CD4-positive, alpha-beta T cell treated with Interleukin-4 for 4 hours (primary cell): ENCODE measurements at regions not wholly inside any gene's neighbourhood (a gene's known extent, or its start where the extent isn't known, plus 50 kb on each side); places are given as distances from the start of the nearest gene placed in this dataset.

Source experiments
- DNase-seq: peaks from one replicate; pipeline ENCODE4 v3.0.0-alpha.2; 2020

DNA sequence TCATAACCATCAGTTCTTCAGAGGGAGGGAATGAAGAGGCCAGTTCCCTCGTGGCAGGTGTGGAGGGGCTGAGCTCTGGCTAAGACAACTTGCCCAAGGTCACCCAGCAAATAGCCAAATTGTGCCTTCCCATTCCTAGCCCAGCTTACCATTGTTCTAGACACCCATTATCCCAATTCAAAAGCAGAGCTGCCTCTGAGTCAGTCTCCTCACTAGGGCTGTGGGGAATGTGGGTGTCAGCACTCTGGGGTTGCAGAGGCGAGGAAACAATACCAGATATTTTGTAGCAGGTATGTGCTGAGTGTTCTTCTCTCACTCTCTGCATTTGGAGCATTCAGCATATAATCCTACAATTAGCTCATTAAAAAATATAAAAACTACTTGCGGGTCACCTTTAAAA lies 270.8 kb downstream of the PSAT1 start:
- no peak for DNase-seq

- no peak for DNase-seq
Observed at GRCh38 chr9:78568774-78569173, 271.8 kb downstream of the PSAT1 start.

DNA sequence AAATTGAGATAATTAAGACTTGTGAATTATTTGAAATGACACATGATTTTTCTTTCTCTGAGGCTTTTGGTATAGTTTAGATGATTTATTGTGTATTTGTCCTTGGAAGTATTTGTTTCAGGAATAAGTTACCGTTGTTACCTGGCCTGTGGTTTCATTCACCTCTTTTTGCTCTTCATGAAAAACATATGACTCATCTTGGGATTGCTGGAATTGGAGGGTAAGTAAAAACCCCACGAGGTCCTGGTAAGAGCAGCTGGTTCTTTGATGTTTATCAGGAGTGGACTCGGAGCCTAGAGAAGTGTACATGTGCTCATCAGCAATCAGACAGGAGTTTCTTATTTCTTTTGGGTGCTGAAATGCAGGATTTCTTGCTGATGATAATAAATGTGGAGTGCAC lies 275.3 kb downstream of the PSAT1 start:
- no peak for DNase-seq

GRCh38 chr9:78573205-78573604 lies 276.3 kb downstream of the PSAT1 start:
- no peak for DNase-seq

DNA sequence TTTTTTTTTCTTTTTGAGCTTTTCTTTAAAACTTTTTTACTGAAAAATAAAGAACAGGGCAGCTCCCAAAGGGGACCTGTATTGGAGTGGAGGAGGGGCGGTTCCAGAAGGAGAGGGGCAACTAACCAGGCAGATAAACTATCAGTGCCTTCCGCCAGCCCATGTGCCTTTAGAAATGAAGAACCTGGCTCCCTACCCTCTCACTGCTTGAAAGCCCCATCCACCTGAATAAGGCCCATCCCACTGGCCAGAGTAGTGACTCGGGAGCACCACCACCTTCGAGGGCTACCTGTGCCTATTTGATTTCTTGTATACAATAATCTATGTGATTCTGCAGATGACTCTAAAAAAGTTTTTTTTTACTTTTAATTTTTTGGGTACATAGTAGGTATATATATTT lies 276.7 kb downstream of the PSAT1 start:
- no peak for DNase-seq

DNA sequence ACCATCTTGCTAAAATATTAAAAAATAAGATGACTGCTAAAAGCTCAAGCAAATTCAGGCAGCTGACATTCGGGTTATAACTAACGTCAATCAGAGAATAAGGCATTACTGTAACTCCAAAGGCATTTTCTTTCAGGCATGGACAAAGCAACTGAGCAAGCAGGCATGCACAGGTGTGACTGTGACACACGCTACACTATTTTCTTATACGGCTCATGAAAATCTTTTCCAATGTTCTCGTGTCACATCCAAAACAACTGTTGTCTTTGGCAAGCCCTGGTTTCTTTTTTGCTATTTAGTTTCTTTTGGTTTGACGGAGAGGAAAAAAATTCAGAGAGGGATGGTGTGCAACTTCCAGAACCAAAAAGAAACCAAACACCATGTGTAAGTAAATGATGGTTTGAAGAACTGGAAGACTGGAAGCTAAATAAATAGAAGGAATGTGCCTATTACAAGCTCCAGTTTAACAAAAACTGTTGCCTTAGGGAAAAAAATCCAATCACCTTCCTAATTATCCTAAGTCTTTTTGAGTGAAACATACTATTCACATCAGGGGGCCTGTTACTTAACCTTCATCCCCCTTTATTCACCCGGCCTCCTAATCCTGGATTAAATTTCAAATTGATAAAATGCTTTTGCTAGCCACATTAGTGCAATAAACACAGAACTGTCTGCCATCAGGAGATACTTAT lies 277.6 kb downstream of the PSAT1 start:
- DNase-seq, result no peak

DNA sequence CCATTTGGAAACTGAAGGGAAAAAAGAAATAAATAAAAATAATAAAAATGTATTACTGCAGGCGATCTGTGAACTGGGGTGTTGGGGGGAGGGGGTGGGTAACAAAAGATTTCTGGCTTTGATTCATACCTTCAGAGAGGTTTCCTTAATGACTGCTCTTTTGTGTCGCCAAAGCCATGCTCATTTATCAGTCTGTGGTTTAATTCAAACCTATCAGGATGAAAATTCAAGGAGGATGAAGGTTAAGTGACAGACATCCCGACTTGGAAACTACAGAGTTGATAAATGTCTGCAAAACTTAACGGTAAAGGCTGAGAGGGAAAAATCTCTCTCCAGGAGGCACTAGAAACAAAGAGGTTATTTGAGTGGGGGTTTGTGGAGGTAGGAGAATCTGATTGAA lies 278.2 kb downstream of the PSAT1 start:
- DNase-seq, result no peak

DNA sequence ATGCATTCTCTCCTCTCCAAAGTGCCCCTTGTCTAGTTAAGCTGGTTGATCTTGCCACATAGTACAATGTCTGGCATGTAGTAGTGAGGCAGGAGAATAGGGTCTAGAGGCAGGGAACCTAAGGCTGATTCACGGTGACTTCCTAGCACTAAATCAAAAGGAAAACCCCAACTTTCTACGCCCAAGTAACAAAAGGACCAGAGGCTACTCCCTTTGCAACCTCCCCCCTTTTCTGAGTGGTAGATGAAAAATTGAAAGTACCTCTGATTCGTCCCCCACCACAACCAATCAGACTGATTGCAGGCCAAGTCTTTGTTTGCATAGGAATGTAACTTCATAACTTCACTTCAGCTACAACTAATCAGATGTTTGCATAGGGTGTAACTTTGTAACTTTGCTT lies 278.8 kb downstream of the PSAT1 start:
- no peak for DNase-seq

GRCh38 chr9:78577156-78577906 lies 280.4 kb downstream of the PSAT1 start:
- DNase-seq, result no peak

DNA sequence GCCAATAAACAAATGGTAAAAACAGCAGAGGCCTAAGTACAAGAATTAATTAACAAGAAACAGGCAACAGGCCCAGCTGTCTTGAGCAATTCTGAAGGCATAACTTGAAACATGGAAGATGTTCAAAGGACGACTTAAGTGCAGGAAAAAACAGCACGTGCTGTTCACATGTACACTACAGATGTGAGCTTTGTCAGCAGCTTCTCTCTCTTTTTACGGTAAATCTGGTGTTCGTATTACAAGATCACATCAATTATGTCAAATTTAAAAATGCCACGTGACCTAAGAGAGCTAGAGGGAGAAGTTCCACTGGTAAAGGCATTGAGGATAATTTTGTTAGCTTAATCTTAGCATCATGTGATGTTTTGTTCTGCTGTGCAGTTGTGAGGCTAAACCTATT lies 281.1 kb downstream of the PSAT1 start:
- DNase-seq, result no peak

DNA sequence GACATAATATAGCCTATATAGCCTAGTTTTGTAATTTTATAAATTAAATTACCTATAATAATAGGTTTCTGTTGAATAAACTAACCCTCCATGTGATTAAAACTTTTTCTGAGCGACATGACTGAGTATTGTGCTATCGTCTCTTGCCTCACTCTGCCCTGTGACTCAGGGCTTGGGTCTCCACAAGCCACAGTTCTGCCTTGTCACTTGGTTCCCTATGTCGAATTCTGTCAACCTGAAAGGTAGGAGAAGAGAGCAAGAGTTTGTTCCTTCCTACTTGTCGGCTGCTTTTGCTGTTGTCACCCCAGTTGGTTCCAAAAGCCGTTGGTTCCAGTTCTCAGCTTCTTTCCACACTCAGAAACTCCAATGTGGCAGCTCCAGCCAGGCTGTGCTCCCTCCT lies 285.9 kb downstream of the PSAT1 start:
- no peak for DNase-seq

GRCh38 chr9:78584589-78584988 lies 287.7 kb downstream of the PSAT1 start:
- no peak for DNase-seq

DNA sequence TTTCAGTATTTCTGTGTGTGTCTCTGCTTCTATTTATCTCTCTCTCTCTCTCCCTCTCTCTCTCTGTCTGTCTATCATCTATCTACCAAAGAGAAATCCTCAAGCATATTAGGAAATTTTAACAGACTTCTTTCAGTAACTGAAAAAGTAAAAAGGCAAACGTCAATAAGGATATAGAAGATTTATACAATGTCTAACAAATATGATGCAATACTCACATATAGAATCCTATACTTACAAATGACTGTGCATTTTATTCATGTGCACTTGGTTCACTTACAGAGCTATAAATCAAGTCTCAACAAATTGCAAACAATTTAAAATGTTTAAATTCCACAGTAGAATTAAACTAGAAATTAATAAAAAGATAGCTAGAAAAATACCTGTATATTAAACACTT lies 289.0 kb downstream of the PSAT1 start:
- no peak for DNase-seq

GRCh38 chr9:78590068-78590467 lies 293.1 kb downstream of the PSAT1 start:
- DNase-seq, result no peak

GRCh38 chr9:78592811-78593210 lies 295.9 kb downstream of the PSAT1 start:
- no peak for DNase-seq

DNA sequence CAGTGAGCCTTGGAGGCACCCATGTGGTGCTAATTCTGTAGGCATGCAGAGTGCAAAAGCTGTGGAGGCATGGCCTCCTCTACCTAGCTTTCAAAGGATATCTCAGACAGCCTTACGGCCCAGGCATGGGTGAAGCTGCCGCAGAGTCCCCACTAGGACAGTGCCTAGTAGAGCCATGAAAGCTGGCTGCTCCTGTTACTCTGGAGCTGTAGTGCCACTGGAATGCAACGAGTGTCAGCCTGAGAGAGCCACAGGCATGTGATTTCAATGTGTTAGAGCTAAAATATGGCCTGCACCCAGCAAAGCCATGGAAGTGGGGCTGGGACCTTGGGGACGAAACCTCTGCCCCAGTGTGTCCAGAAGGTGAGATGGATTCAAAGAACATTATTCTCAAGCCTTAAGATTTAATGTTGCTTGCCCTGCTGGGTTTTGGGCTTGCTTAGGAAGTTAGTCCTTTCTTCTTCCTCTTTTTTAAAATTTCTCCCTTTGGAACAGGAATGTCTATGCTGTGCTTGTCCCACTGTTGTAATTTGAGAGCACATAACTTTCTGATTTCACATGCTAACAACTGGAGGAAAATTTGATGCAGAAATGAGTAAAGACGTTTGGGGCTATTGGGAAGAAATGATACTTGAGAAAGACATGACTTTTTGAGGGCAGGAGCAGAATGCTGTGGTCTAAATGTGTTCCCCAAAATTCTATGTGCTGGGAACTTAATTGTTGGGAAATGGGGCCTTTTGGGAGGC lies 298.4 kb downstream of the PSAT1 start:
- DNase-seq, result no peak

- no peak for DNase-seq
Observed at GRCh38 chr9:78596346-78596745, 299.4 kb downstream of the PSAT1 start.

DNA sequence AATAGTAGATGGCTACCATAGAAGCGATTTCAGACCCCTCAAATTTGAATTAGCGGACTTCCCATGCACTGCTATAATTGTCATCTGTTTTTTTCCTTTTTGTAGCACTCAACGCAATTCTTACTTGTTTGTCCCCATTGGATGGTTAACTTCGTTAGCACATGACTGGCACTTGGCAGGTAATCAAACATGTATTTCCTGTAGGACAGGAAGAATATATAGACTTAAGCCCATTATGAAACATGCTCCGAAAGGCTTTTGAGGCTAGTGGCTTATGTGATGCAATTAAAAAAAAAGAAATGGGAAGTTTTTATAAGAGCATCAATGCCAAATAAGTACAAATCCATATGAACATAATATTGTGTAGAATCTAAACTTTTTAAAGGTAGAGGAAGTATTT lies 301.2 kb downstream of the PSAT1 start:
- DNase-seq, result no peak

- DNase-seq, result no peak
Observed at GRCh38 chr9:78599926-78600325, 303.0 kb downstream of the PSAT1 start.

GRCh38 chr9:78601957-78602565 lies 305.1 kb downstream of the PSAT1 start:
- peak; percentile 7 for DNase-seq

DNA sequence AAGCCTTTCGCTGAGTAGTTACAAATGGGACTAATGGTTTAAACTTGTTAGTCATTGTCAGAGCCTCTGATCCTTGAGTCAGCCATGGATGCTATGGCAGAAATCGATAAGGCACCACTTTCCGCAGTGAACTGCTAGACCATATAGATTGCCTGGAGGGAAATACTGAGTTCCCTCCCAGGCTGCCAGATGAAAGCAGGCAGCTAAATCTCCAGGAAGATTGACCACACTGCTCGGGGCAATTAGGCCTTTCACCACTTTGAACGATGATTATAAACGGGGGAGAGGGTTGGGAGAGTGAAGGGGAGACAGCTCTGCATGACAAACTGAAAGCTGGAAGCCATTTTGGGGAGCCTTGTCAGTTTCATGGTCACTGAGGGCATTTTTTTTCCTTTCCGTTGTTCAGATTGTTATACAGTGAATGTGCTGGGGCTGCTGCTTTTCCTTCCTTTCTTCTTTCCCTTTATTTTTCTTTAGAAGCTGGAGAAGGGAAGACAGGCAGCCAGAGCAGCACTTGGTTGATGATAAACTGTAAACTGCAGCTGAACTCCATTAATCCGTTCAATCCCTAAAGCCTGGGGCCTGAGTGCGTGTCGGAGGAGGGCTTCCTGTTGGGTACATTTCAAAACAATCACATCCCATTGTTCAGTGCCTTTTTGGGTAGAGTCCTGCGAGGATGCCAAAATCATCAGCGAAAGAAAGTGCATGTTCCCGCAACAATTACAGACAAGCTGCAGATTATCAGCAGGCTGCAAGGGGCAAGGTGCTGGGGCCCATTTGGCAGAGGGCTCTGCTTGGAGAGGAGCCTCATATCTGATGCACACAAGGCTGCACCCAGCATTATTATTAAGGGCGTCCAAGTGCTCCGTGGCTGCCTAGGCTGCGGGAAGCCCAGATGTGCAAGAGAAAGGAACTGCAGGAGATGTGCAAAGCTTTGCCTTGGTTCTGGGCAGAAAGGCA lies 308.4 kb downstream of the PSAT1 start:
- DNase-seq, result no peak

GRCh38 chr9:78606001-78606379 lies 309.1 kb downstream of the PSAT1 start:
- DNase-seq, result no peak
